ENCODE measurements at regions not wholly inside any gene's neighbourhood (a gene's known extent, or its start where the extent isn't known, plus 50 kb on each side); places are given as distances from the start of the nearest gene placed in this dataset.

- no peak for TF ChIP-seq ZNF565 (CRISPR knock-in tag; conservative IDR thresholded peaks at IDR 0.05; ENCODE audit: low read depth)
- no peak for TF ChIP-seq POU6F1 (CRISPR knock-in tag; IDR thresholded peaks at IDR 0.05; ENCODE audit: borderline replicate concordance, low read depth)
- TF ChIP-seq PATZ1 (CRISPR knock-in tag; IDR thresholded peaks at IDR 0.05; ENCODE audit: borderline replicate concordance) = no peak
- TF ChIP-seq PPARA (CRISPR knock-in tag; IDR thresholded peaks at IDR 0.05; ENCODE audit: borderline replicate concordance) = no peak
- TF ChIP-seq, protein P1, sequence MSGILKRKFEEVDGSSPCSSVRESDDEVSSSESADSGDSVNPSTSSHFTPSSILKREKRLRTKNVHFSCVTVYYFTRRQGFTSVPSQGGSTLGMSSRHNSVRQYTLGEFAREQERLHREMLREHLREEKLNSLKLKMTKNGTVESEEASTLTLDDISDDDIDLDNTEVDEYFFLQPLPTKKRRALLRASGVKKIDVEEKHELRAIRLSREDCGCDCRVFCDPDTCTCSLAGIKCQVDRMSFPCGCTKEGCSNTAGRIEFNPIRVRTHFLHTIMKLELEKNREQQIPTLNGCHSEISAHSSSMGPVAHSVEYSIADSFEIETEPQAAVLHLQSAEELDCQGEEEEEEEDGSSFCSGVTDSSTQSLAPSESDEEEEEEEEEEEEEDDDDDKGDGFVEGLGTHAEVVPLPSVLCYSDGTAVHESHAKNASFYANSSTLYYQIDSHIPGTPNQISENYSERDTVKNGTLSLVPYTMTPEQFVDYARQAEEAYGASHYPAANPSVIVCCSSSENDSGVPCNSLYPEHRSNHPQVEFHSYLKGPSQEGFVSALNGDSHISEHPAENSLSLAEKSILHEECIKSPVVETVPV (CRISPR knock-in tag; IDR thresholded peaks at IDR 0.05) = no peak
- no peak for TF ChIP-seq CSDC2 (CRISPR knock-in tag; IDR thresholded peaks at IDR 0.05)
- no peak for TF ChIP-seq TSHZ2 (CRISPR knock-in tag; IDR thresholded peaks at IDR 0.05)
- TF ChIP-seq TCF4 (CRISPR knock-in tag; IDR thresholded peaks at IDR 0.05; ENCODE audit: borderline replicate concordance) = no peak
- TF ChIP-seq ISL1 (CRISPR knock-in tag; IDR thresholded peaks at IDR 0.05) = no peak
- TF ChIP-seq ZNF70 (CRISPR knock-in tag; IDR thresholded peaks at IDR 0.05) = no peak
- TF ChIP-seq, protein P2, sequence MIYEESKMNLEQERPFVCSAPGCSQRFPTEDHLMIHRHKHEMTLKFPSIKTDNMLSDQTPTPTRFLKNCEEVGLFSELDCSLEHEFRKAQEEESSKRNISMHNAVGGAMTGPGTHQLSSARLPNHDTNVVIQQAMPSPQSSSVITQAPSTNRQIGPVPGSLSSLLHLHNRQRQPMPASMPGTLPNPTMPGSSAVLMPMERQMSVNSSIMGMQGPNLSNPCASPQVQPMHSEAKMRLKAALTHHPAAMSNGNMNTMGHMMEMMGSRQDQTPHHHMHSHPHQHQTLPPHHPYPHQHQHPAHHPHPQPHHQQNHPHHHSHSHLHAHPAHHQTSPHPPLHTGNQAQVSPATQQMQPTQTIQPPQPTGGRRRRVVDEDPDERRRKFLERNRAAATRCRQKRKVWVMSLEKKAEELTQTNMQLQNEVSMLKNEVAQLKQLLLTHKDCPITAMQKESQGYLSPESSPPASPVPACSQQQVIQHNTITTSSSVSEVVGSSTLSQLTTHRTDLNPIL (CRISPR knock-in tag; IDR thresholded peaks at IDR 0.05; ENCODE audit: low read depth) = no peak
- TF ChIP-seq OSR1 (CRISPR knock-in tag; IDR thresholded peaks at IDR 0.05) = no peak
- ATAC-seq = no peak
Observed at GRCh38 chr2:9077691-9078090, 74.2 kb upstream of the MBOAT2 start.

DNA sequence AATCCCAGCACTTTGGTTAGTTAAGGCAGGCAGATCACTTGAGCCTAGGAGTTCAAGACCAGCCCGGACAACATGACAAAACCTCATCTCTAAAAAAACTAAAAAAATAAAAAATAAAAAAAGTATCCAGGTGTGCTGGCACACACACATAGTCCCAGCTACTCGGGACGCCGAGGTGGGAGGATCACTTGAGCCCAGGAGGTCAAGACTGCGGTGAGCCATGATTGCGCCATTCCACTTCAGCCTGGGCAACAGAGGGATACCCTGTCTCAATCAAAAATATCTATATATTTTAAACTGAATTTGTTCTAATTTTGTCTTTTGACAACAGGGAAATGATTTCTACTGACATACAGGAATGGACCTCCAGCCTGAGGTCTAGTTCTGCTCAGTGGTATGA, 73.3 kb upstream of the MBOAT2 start:
- TF ChIP-seq ISL1 (CRISPR knock-in tag; IDR thresholded peaks at IDR 0.05) = no peak
- no peak for TF ChIP-seq ZNF70 (CRISPR knock-in tag; IDR thresholded peaks at IDR 0.05)
- no peak for TF ChIP-seq BACH2 (CRISPR knock-in tag; IDR thresholded peaks at IDR 0.05; ENCODE audit: borderline replicate concordance)
- no peak for TF ChIP-seq TSHZ2 (CRISPR knock-in tag; IDR thresholded peaks at IDR 0.05)
- no peak for TF ChIP-seq CSDC2 (CRISPR knock-in tag; IDR thresholded peaks at IDR 0.05)
- TF ChIP-seq POU6F1 (CRISPR knock-in tag; IDR thresholded peaks at IDR 0.05; ENCODE audit: borderline replicate concordance, low read depth) = no peak
- no peak for TF ChIP-seq TCF4 (CRISPR knock-in tag; IDR thresholded peaks at IDR 0.05; ENCODE audit: borderline replicate concordance)
- TF ChIP-seq ZNF8 (CRISPR knock-in tag; IDR thresholded peaks at IDR 0.05) = no peak
- no peak for TF ChIP-seq PPARA (CRISPR knock-in tag; IDR thresholded peaks at IDR 0.05; ENCODE audit: borderline replicate concordance)
- no peak for TF ChIP-seq SNAI2 (CRISPR knock-in tag; IDR thresholded peaks at IDR 0.05)
- no peak for TF ChIP-seq ZNF565 (CRISPR knock-in tag; conservative IDR thresholded peaks at IDR 0.05; ENCODE audit: low read depth)
- TF ChIP-seq, protein P1 (CRISPR knock-in tag; IDR thresholded peaks at IDR 0.05) = no peak
- TF ChIP-seq OSR1 (CRISPR knock-in tag; IDR thresholded peaks at IDR 0.05) = no peak
- no peak for TF ChIP-seq TOX (CRISPR knock-in tag; IDR thresholded peaks at IDR 0.05; ENCODE audit: borderline replicate concordance)
- no peak for TF ChIP-seq ESRRG (CRISPR knock-in tag; IDR thresholded peaks at IDR 0.05)

More for the DNA sequence above, 73.3 kb upstream of the MBOAT2 start:
- no peak for ATAC-seq
